HCT116 (cell line): ENCODE measurements at regions not wholly inside any gene's neighbourhood (a gene's known extent, or its start where the extent isn't known, plus 50 kb on each side); places are given as distances from the start of the nearest gene placed in this dataset.

Experiments used
- ATAC-seq: fragments of 200-7000 bp; cut with Tn5 transposase; 2 replicates; pipeline ENCODE4 v1.9.1; 2020; ENCODE audit warnings: mild to moderate bottlenecking, moderate library complexity
- BruUV-seq: library from RNA; stranded (reverse); fragments of 400-500 nt; replicated peaks from 2 replicates; lab custom pipeline; 2021; lab: Mats Ljungman, UMichigan
- CTCF ChIA-PET: fragments of 300-600 bp; sonication (Branson Sonifier 250); formaldehyde crosslinking; loops from one replicate; lab custom pipeline; 2021; ENCODE audit warnings: antibody characterized with exemption; lab: Charles Lee
- POLR2A ChIA-PET: fragments of 300-600, 350-600 bp; sonication (Branson Sonifier 250); formaldehyde crosslinking; loops from one replicate; lab custom pipeline; 2021; ENCODE audit warnings: antibody characterized with exemption; lab: Charles Lee
- RAD21 ChIA-PET, 2 experiments: fragments of 300-600 bp; sonication (Branson Sonifier 250); formaldehyde crosslinking; loops; one replicate each; lab custom pipeline; 2023; ENCODE audit warnings: low total read pairs in 2 of 2; ENCODE audit not compliant: uncharacterized antibody in 2 of 2, unreplicated experiment in 2 of 2, low non-redundant PET in 1 of 2; lab: Charles Lee
- DNase-seq: peaks from one replicate; pipeline ENCODE4 v3.0.0-alpha.2; 2010; ENCODE audit warnings: low read depth, low spot score
- H2AFZ ChIP-seq: fragments of 200-600 bp; shearing (Covaris generic), sonication (generic); 2 replicates; pipeline ENCODE4 v1.6.1; 2017; ENCODE audit warnings: low read depth, mixed run types, mixed read lengths, antibody characterized with exemption, low read length; ENCODE audit not compliant: poor library complexity, severe bottlenecking
- H3K27ac ChIP-seq: 2 replicates; pipeline ENCODE4 v1.5.1; 2012; ENCODE audit warnings: low read depth, low read length
- H3K27me3 ChIP-seq: fragments of 200-600 bp; sonication (generic); 2 replicates; pipeline ENCODE4 v1.6.1; 2016; ENCODE audit warnings: mixed run types, low read length, mixed read lengths; ENCODE audit not compliant: insufficient read depth
- H3K36me3 ChIP-seq, 2 experiments: fragments of 200-500 bp in 1 of 2; fragments of 200-600 bp in 1 of 2; sonication (Bioruptor generic) in 1 of 2; sonication (generic) in 1 of 2; 2 replicates each; pipeline versions ENCODE4 v1.5.1 to v1.6.1; 2014 to 2016; ENCODE audit warnings: low read length in 2 of 2, inconsistent platforms in 1 of 2, mixed read lengths in 1 of 2, mixed run types in 1 of 2; ENCODE audit not compliant: insufficient read depth in 2 of 2, control insufficient read depth in 1 of 2
- H3K4me1 ChIP-seq, 2 experiments: fragments of 200-600 bp in 1 of 2; sonication (generic) in 1 of 2; 2 replicates each; pipeline versions ENCODE4 v1.5.1 to v1.6.1; 2012 to 2017; ENCODE audit warnings: low read length in 2 of 2, inconsistent platforms in 1 of 2, mild to moderate bottlenecking in 1 of 2, mixed read lengths in 1 of 2, mixed run types in 1 of 2, moderate library complexity in 1 of 2; ENCODE audit not compliant: insufficient read depth in 2 of 2, control insufficient read depth in 1 of 2
- H3K4me2 ChIP-seq: fragments of 200-600 bp; sonication (generic); 2 replicates; pipeline ENCODE4 v1.6.1; 2017; ENCODE audit warnings: mixed run types, low read length, mixed read lengths
- H3K4me3 ChIP-seq, 2 experiments: fragments of 200-600 bp in 1 of 2; sonication (generic) in 1 of 2; replicated peaks in 1 of 2; 2 replicates each; pipeline ENCODE4 v1.5.1; 2011 to 2016; ENCODE audit warnings: low read length in 2 of 2, control low read depth in 1 of 2, low read depth in 1 of 2, mild to moderate bottlenecking in 1 of 2, mixed read lengths in 1 of 2, mixed run types in 1 of 2
- H3K79me2 ChIP-seq: fragments of 200-600 bp; sonication (generic); 2 replicates; pipeline ENCODE4 v1.6.1; 2017; ENCODE audit warnings: mild to moderate bottlenecking, mixed run types, low read length, moderate library complexity, mixed read lengths; ENCODE audit not compliant: insufficient read depth
- H3K9ac ChIP-seq: fragments of 200-600 bp; sonication (generic); 2 replicates; pipeline ENCODE4 v1.6.1; 2016; ENCODE audit warnings: low read length, mixed read lengths
- H3K9me2 ChIP-seq: fragments of 200-600 bp; sonication (generic), shearing (Covaris generic); 2 replicates; pipeline ENCODE4 v1.6.1; 2017; ENCODE audit warnings: mixed run types, mild to moderate bottlenecking, moderate library complexity; ENCODE audit not compliant: insufficient read depth
- H3K9me3 ChIP-seq, 2 experiments: fragments of 200-500 bp in 1 of 2; fragments of 200-600 bp in 1 of 2; sonication (Bioruptor generic) in 1 of 2; sonication (generic) in 1 of 2; 2 replicates each; pipeline ENCODE4 v1.6.1; 2014 to 2017; ENCODE audit warnings: low read length in 2 of 2, mixed read lengths in 2 of 2, inconsistent platforms in 1 of 2, low read depth in 1 of 2, mild to moderate bottlenecking in 1 of 2, mixed run types in 1 of 2, moderate library complexity in 1 of 2; ENCODE audit not compliant: control insufficient read depth in 1 of 2, insufficient read depth in 1 of 2
- H4K20me1 ChIP-seq: fragments of 200-600 bp; sonication (generic), shearing (Covaris generic); 2 replicates; pipeline ENCODE4 v1.6.1; 2017; ENCODE audit warnings: mixed run types, mild to moderate bottlenecking, moderate library complexity; ENCODE audit not compliant: insufficient read depth
- ELF1 ChIP-seq: IDR thresholded peaks from 2 replicates; pipeline ENCODE4 v1.6.1; 2012; ENCODE audit warnings: low read depth, borderline replicate concordance
- EZH2 ChIP-seq: fragments of 200-600 bp; sonication (generic); IDR thresholded peaks from 2 replicates; pipeline ENCODE4 v1.6.1; 2017; ENCODE audit warnings: antibody characterized with exemption, mixed run types
- FOSL1 ChIP-seq: IDR thresholded peaks from 2 replicates; pipeline ENCODE4 v1.6.1; 2012; ENCODE audit warnings: low read depth
- POLR2A ChIP-seq: IDR thresholded peaks from 2 replicates; pipeline ENCODE4 v1.7.0; 2011; ENCODE audit warnings: borderline replicate concordance; ENCODE audit not compliant: insufficient read depth, insufficient read length; ENCODE audit errors: extremely low read depth
- SIN3A ChIP-seq: IDR thresholded peaks from 2 replicates; pipeline ENCODE4 v1.6.1; 2012; ENCODE audit warnings: low read depth
- ZFX ChIP-seq: fragments of 450-650 bp; IDR thresholded peaks from 2 replicates; pipeline ENCODE4 v1.6.1; 2017
- intact Hi-C: fragments of 100-400 bp; cut with micrococcal nuclease; formaldehyde crosslinking; loops from 2 replicates; pipeline ENCODE4 v1.10.0; 2022
- TF ChIP-seq, protein P1 (sequence below): IDR thresholded peaks from 2 replicates; pipeline ENCODE4 v1.6.1; 2011; ENCODE audit warnings: mild to moderate bottlenecking, low read length, moderate library complexity; ENCODE audit not compliant: insufficient replicate concordance; ENCODE audit errors: extremely low read depth
- TF ChIP-seq, protein P2 (sequence below): IDR thresholded peaks from 2 replicates; pipeline ENCODE4 v1.6.1; 2012; ENCODE audit warnings: low read depth
- TF ChIP-seq, protein P3 (sequence below), 3 experiments: fragments of 200-600 bp in 1 of 3; sonication (generic) in 1 of 3; IDR thresholded peaks in 2 of 3; conservative IDR thresholded peaks in 1 of 3; 2 replicates each; pipeline ENCODE4 v1.5.1; 2012 to 2017; ENCODE audit warnings: low read depth in 2 of 3, low read length in 2 of 3, antibody characterized with exemption in 1 of 3, borderline replicate concordance in 1 of 3, control low read depth in 1 of 3, mild to moderate bottlenecking in 1 of 3, mixed read lengths in 1 of 3, mixed run types in 1 of 3, moderate library complexity in 1 of 3; ENCODE audit not compliant: insufficient read depth in 1 of 3

DNA sequence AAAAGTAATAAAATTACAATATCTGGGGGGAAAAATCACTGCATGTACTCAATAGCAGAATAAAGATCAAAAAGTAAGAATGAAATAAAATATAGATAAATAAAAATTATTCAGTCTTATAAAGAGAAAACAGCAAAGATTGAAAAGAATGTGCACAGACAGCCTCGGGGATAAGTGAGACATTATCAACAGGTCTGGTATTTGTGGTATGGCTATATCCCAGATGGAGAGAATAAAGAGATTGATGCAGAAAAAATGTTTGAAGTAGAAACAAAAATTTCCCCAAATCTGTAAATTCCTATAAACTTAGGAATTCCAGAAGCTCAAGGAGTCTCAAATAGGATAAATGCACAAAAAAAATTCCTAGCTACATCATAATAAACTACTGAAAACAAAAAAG is 74.5 kb upstream of the LUZP2 start:
- Histone ChIP-seq H3K9me2 (no peaks in the 10 kb centered on the region), H3K9ac (no peak overlapping the region), H3K9me3 (peaks cover 3 to 9% of the 10 kb centered on the region in 2 experiments; a peak in 2 of 4 replicates), H4K20me1 (no peaks in the 10 kb centered on the region; the same call in 1 of the 2 replicates), H3K27ac (no peak overlapping the region), H3K27me3 (no peaks in the 10 kb centered on the region), H2AFZ (no peak overlapping the region), H3K4me3 (no peak overlapping the region), H3K79me2 (no peaks in the 10 kb centered on the region), H3K4me2 (no peak overlapping the region), H3K4me1 (no peaks in the 10 kb centered on the region), H3K36me3 (no peaks in the 10 kb centered on the region)
- no peak for ATAC-seq
- ChIA-PET POLR2A (no interaction called here), CTCF (no interaction called here), RAD21 (no interaction called here)
- intact Hi-C loops, result no loop called here
- no peak for DNase-seq
- no TSS peak for BruUV-seq
- TF ChIP-seq, protein P1, sequence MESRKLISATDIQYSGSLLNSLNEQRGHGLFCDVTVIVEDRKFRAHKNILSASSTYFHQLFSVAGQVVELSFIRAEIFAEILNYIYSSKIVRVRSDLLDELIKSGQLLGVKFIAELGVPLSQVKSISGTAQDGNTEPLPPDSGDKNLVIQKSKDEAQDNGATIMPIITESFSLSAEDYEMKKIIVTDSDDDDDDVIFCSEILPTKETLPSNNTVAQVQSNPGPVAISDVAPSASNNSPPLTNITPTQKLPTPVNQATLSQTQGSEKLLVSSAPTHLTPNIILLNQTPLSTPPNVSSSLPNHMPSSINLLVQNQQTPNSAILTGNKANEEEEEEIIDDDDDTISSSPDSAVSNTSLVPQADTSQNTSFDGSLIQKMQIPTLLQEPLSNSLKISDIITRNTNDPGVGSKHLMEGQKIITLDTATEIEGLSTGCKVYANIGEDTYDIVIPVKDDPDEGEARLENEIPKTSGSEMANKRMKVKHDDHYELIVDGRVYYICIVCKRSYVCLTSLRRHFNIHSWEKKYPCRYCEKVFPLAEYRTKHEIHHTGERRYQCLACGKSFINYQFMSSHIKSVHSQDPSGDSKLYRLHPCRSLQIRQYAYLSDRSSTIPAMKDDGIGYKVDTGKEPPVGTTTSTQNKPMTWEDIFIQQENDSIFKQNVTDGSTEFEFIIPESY, result no peak
- TF ChIP-seq ELF1, result no peak
- TF ChIP-seq POLR2A, result no peak
- TF ChIP-seq ZFX, result no peak
- TF ChIP-seq FOSL1, result no peak
- TF ChIP-seq, protein P2, sequence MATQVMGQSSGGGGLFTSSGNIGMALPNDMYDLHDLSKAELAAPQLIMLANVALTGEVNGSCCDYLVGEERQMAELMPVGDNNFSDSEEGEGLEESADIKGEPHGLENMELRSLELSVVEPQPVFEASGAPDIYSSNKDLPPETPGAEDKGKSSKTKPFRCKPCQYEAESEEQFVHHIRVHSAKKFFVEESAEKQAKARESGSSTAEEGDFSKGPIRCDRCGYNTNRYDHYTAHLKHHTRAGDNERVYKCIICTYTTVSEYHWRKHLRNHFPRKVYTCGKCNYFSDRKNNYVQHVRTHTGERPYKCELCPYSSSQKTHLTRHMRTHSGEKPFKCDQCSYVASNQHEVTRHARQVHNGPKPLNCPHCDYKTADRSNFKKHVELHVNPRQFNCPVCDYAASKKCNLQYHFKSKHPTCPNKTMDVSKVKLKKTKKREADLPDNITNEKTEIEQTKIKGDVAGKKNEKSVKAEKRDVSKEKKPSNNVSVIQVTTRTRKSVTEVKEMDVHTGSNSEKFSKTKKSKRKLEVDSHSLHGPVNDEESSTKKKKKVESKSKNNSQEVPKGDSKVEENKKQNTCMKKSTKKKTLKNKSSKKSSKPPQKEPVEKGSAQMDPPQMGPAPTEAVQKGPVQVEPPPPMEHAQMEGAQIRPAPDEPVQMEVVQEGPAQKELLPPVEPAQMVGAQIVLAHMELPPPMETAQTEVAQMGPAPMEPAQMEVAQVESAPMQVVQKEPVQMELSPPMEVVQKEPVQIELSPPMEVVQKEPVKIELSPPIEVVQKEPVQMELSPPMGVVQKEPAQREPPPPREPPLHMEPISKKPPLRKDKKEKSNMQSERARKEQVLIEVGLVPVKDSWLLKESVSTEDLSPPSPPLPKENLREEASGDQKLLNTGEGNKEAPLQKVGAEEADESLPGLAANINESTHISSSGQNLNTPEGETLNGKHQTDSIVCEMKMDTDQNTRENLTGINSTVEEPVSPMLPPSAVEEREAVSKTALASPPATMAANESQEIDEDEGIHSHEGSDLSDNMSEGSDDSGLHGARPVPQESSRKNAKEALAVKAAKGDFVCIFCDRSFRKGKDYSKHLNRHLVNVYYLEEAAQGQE, result no peak
- TF ChIP-seq, protein P3, sequence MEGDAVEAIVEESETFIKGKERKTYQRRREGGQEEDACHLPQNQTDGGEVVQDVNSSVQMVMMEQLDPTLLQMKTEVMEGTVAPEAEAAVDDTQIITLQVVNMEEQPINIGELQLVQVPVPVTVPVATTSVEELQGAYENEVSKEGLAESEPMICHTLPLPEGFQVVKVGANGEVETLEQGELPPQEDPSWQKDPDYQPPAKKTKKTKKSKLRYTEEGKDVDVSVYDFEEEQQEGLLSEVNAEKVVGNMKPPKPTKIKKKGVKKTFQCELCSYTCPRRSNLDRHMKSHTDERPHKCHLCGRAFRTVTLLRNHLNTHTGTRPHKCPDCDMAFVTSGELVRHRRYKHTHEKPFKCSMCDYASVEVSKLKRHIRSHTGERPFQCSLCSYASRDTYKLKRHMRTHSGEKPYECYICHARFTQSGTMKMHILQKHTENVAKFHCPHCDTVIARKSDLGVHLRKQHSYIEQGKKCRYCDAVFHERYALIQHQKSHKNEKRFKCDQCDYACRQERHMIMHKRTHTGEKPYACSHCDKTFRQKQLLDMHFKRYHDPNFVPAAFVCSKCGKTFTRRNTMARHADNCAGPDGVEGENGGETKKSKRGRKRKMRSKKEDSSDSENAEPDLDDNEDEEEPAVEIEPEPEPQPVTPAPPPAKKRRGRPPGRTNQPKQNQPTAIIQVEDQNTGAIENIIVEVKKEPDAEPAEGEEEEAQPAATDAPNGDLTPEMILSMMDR (IDR thresholded peaks at IDR 0.05 in 2 of 3, conservative IDR thresholded peaks at IDR 0.05 in 1 of 3; ENCODE audit: borderline replicate concordance in 1 of 3, insufficient read depth in 1 of 3, low read depth in 2 of 3, low read length in 2 of 3), result no peak
- TF ChIP-seq EZH2, result no peak
- TF ChIP-seq SIN3A, result no peak
